ENCODE measurements at regions not wholly inside any gene's neighbourhood (a gene's known extent, or its start where the extent isn't known, plus 50 kb on each side); places are given as distances from the start of the nearest gene placed in this dataset.

GRCh38 chr1:229792012-229792975, 166.2 kb downstream of the URB2 start:
- H3K9ac ChIP-seq (ENCODE audit: low read length in 3 of 3) = no peak overlapping the region
- no peak overlapping the region for H3K4me3 ChIP-seq (ENCODE audit: low read length in 3 of 3)
- no peaks in the 10 kb centered on the region for H3K27me3 ChIP-seq (ENCODE audit: control insufficient read depth, insufficient read depth, low read length)
- no peak for DNase-seq
- no peaks in the 10 kb centered on the region for H3K36me3 ChIP-seq (ENCODE audit: control insufficient read depth in 2 of 3, insufficient read depth in 3 of 3, low read length in 3 of 3)
- peaks cover 0 to 7% (median 6%) of the 10 kb centered on the region in 3 donors for H3K9me3 ChIP-seq (ENCODE audit: control insufficient read depth in 2 of 3, insufficient read depth in 1 of 3, low read length in 3 of 3)
- no peaks in the 10 kb centered on the region for H3K4me1 ChIP-seq (ENCODE audit: control insufficient read depth in 2 of 3, insufficient read depth in 2 of 3, low read depth in 1 of 3, low read length in 3 of 3)
- TF ChIP-seq, protein P1, sequence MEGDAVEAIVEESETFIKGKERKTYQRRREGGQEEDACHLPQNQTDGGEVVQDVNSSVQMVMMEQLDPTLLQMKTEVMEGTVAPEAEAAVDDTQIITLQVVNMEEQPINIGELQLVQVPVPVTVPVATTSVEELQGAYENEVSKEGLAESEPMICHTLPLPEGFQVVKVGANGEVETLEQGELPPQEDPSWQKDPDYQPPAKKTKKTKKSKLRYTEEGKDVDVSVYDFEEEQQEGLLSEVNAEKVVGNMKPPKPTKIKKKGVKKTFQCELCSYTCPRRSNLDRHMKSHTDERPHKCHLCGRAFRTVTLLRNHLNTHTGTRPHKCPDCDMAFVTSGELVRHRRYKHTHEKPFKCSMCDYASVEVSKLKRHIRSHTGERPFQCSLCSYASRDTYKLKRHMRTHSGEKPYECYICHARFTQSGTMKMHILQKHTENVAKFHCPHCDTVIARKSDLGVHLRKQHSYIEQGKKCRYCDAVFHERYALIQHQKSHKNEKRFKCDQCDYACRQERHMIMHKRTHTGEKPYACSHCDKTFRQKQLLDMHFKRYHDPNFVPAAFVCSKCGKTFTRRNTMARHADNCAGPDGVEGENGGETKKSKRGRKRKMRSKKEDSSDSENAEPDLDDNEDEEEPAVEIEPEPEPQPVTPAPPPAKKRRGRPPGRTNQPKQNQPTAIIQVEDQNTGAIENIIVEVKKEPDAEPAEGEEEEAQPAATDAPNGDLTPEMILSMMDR (IDR thresholded peaks at IDR 0.05; ENCODE audit: borderline replicate concordance, extremely low read depth, insufficient read depth) = no peak
- no peak for FAIRE-seq
- H3K27ac ChIP-seq (ENCODE audit: low read depth in 2 of 2, low read length in 2 of 2) = no peak overlapping the region
- intact Hi-C loops (cut with DNase I) = no loop called here

- TF ChIP-seq, protein P1 (IDR thresholded peaks at IDR 0.05; ENCODE audit: borderline replicate concordance, extremely low read depth, insufficient read depth) = no peak
- H3K9me3 ChIP-seq (ENCODE audit: control insufficient read depth in 2 of 3, insufficient read depth in 1 of 3, low read length in 3 of 3) = peaks cover 0 to 8% (median under 1%) of the 10 kb centered on the region in 3 donors
- no peak overlapping the region for H3K9ac ChIP-seq (ENCODE audit: low read length in 3 of 3)
- intact Hi-C loops (cut with DNase I) = no loop called here
- no peaks in the 10 kb centered on the region for H3K27me3 ChIP-seq (ENCODE audit: control insufficient read depth, insufficient read depth, low read length)
- H3K4me1 ChIP-seq (ENCODE audit: control insufficient read depth in 2 of 3, insufficient read depth in 2 of 3, low read depth in 1 of 3, low read length in 3 of 3) = no peaks in the 10 kb centered on the region
- FAIRE-seq (no peak), DNase-seq (no peak)
- H3K4me3 ChIP-seq (ENCODE audit: low read length in 3 of 3) = no peak overlapping the region
- H3K27ac ChIP-seq (ENCODE audit: low read depth in 2 of 2, low read length in 2 of 2) = no peak overlapping the region
- H3K36me3 ChIP-seq (ENCODE audit: control insufficient read depth in 2 of 3, insufficient read depth in 3 of 3, low read length in 3 of 3) = no peaks in the 10 kb centered on the region
Observed at GRCh38 chr1:229793488-229793887, 167.4 kb downstream of the URB2 start.

GRCh38 chr1:229798558-229798957, 172.5 kb downstream of the URB2 start:
- Histone ChIP-seq H3K27ac (ENCODE audit: low read depth in 2 of 2, low read length in 2 of 2) (no peak overlapping the region), H3K9me3 (ENCODE audit: control insufficient read depth in 2 of 3, insufficient read depth in 1 of 3, low read length in 3 of 3) (peaks cover 0 to 3% (median 2%) of the 10 kb centered on the region in 3 donors), H3K27me3 (ENCODE audit: control insufficient read depth, insufficient read depth, low read length) (no peaks in the 10 kb centered on the region), H3K36me3 (ENCODE audit: control insufficient read depth in 2 of 3, insufficient read depth in 3 of 3, low read length in 3 of 3) (no peaks in the 10 kb centered on the region), H3K4me1 (ENCODE audit: control insufficient read depth in 2 of 3, insufficient read depth in 2 of 3, low read depth in 1 of 3, low read length in 3 of 3) (no peaks in the 10 kb centered on the region), H3K9ac (ENCODE audit: low read length in 3 of 3) (no peak overlapping the region), H3K4me3 (ENCODE audit: low read length in 3 of 3) (no peak overlapping the region)
- TF ChIP-seq, protein P1 (IDR thresholded peaks at IDR 0.05; ENCODE audit: borderline replicate concordance, extremely low read depth, insufficient read depth) = no peak
- intact Hi-C loops (cut with DNase I) = no loop called here
- no peak for DNase-seq
- FAIRE-seq = no peak
